K562 (cell line): ENCODE measurements at regions not wholly inside any gene's neighbourhood (a gene's known extent, or its start where the extent isn't known, plus 50 kb on each side); places are given as distances from the start of the nearest gene placed in this dataset.
A peak's percentile ranks its signal among the peaks of the same experiment; 100 is the strongest.

Source experiments
- ATAC-seq: fragments of 200-7000 bp; cut with Tn5 transposase; 3 replicates; pipeline ENCODE4 v1.9.1; 2020; ENCODE audit warnings: moderate library complexity
- BruUV-seq: library from RNA; stranded (reverse); fragments of 400-500 nt; replicated peaks from 2 replicates; lab custom pipeline; 2021; lab: Mats Ljungman, UMichigan
- CTCF ChIA-PET: fragments of 300-600 bp; formaldehyde crosslinking; extraction: SDS; loops from one replicate; lab custom pipeline; 2021; ENCODE audit warnings: low intra/inter-chr PET ratio; lab: Yijun Ruan, JAX
- POLR2A ChIA-PET: fragments of 300-600, 350-650 bp; sonication (Branson Sonifier 250); formaldehyde crosslinking; extraction: SDS; loops from one replicate; lab custom pipeline; 2021; ENCODE audit warnings: antibody characterized with exemption, inconsistent platforms; lab: Yijun Ruan, JAX
- DNase-seq, 4 experiments: peaks; one replicate each; pipeline versions ENCODE4 v3.0.0 to v3.0.0-alpha.2; 2011 to 2018; ENCODE audit warnings: low spot score in 3 of 4, mixed read lengths in 3 of 4; ENCODE audit errors: extremely low read depth in 1 of 4
- FAIRE-seq: peaks from 2 replicates; lab custom pipeline; 2011; peaks lifted over from hg19 to GRCh38; lab: Jason Lieb, UNC
- H2AFZ ChIP-seq: 2 replicates; pipeline ENCODE4 v1.6.0; 2011; ENCODE audit warnings: low read depth, low read length, control low read depth, inconsistent platforms
- H3K27ac ChIP-seq: fragments of 200-600 bp; 3 replicates; pipeline ENCODE4 v1.8.0; 2011; ENCODE audit warnings: low read depth, mild to moderate bottlenecking, control low read depth, inconsistent platforms, low read length, moderate library complexity, mixed read lengths; ENCODE audit errors: extremely low read depth
- H3K27me3 ChIP-seq, 2 experiments: fragments of 300-600 bp in 1 of 2; 2 replicates in 1 of 2; 3 replicates in 1 of 2; pipeline versions ENCODE4 v1.6.0 to v1.8.0; 2011; ENCODE audit warnings: inconsistent platforms in 2 of 2, low read length in 2 of 2, mild to moderate bottlenecking in 1 of 2, mixed read lengths in 1 of 2, moderate library complexity in 1 of 2; ENCODE audit not compliant: control insufficient read depth in 2 of 2, insufficient read depth in 2 of 2
- H3K36me3 ChIP-seq: fragments of 300-600 bp; 3 replicates; pipeline ENCODE4 v1.8.0; 2011; ENCODE audit warnings: mild to moderate bottlenecking, low read length, inconsistent platforms; ENCODE audit not compliant: control insufficient read depth, insufficient read depth
- H3K4me1 ChIP-seq, 2 experiments: fragments of 200-600 bp in 1 of 2; replicated peaks in 1 of 2; 2 replicates in 1 of 2; 3 replicates in 1 of 2; pipeline versions ENCODE4 v1.5.1 to v1.8.0; 2011; ENCODE audit warnings: inconsistent platforms in 2 of 2, low read length in 2 of 2, mild to moderate bottlenecking in 1 of 2, mixed read lengths in 1 of 2, moderate library complexity in 1 of 2; ENCODE audit not compliant: control insufficient read depth in 2 of 2, insufficient read depth in 2 of 2
- H3K4me2 ChIP-seq: 2 replicates; pipeline ENCODE4 v1.6.1; 2011; ENCODE audit warnings: low read length, control low read depth, inconsistent platforms, mixed read lengths; ENCODE audit not compliant: insufficient read depth
- H3K4me3 ChIP-seq: fragments of 200-600 bp; sonication (generic), shearing (Covaris generic); 2 replicates; pipeline ENCODE4 v1.5.1; 2016; ENCODE audit warnings: control low read depth, inconsistent platforms
- H3K79me2 ChIP-seq: fragments of 200-600 bp; 3 replicates; pipeline ENCODE4 v1.8.0; 2011; ENCODE audit warnings: low read length, inconsistent platforms; ENCODE audit not compliant: control insufficient read depth, insufficient read depth
- H3K9ac ChIP-seq, 2 experiments: 2 replicates each; pipeline versions ENCODE4 v1.6.0 to v1.6.1; 2011; ENCODE audit warnings: low read depth in 2 of 2, low read length in 2 of 2, control low read depth in 1 of 2, inconsistent platforms in 1 of 2, mild to moderate bottlenecking in 1 of 2, mixed read lengths in 1 of 2; ENCODE audit not compliant: insufficient read depth in 1 of 2
- H3K9me1 ChIP-seq: one replicate; pipeline ENCODE4 v1.6.0; 2011; ENCODE audit warnings: inconsistent platforms, mild to moderate bottlenecking, low read length, moderate library complexity; ENCODE audit not compliant: control insufficient read depth, insufficient read depth
- H3K9me3 ChIP-seq: replicated peaks from 2 replicates; pipeline ENCODE4 v1.5.1; 2011; ENCODE audit warnings: low read depth, low read length, inconsistent platforms; ENCODE audit not compliant: control insufficient read depth, insufficient read depth
- H4K20me1 ChIP-seq: replicated peaks from 2 replicates; pipeline ENCODE4 v1.6.1; 2011; ENCODE audit warnings: low read length, inconsistent platforms, mixed read lengths; ENCODE audit not compliant: control insufficient read depth, insufficient read depth
- ETS2 ChIP-seq: IDR thresholded peaks from 2 replicates; pipeline ENCODE4 v1.6.1; 2016; ENCODE audit warnings: borderline replicate concordance, missing genetic modification characterization, mild to moderate bottlenecking, moderate library complexity, missing compliant biosample characterization; ENCODE audit not compliant: poor library complexity, severe bottlenecking
- FOXP1 ChIP-seq: sonication (generic); formaldehyde crosslinking; IDR thresholded peaks from 2 replicates; pipeline ENCODE4 v1.8.0; 2022; ENCODE audit warnings: mild to moderate bottlenecking, missing genetic modification reagents
- RBM25 ChIP-seq: fragments of 200-400 bp; formaldehyde crosslinking; IDR thresholded peaks from 2 replicates; pipeline ENCODE4 v1.6.1; 2018; ENCODE audit warnings: low read length, low read depth, moderate library complexity; ENCODE audit not compliant: severe bottlenecking
- WGBS: fragments of 100-300 bp; shearing (Covaris generic); methylation state at CpG from one replicate; pipeline ENCODE4 v1.1.6; 2016; ENCODE audit warnings: low coverage, mixed read lengths; ENCODE audit not compliant: insufficient coverage; ENCODE audit errors: missing lambda C conversion rate; 5-methylcytosine and 5-hydroxymethylcytosine counted together
- in situ Hi-C: fragments of 300-500 bp; cut with MboI; formaldehyde crosslinking; loops from 4 replicates; pipeline ENCODE4 v1.15.0; 2018; ENCODE audit warnings: inconsistent platforms, mixed read lengths
- intact Hi-C: fragments of 100-400 bp; cut with micrococcal nuclease; formaldehyde crosslinking; loops from 2 replicates; pipeline ENCODE4 v1.14.2; 2022
- TF ChIP-seq, protein P1 (sequence below): fragments of 450-650 bp; formaldehyde crosslinking; IDR thresholded peaks from 2 replicates; pipeline ENCODE4 v1.4.0; 2020; ENCODE audit warnings: mild to moderate bottlenecking, mixed read lengths

DNA sequence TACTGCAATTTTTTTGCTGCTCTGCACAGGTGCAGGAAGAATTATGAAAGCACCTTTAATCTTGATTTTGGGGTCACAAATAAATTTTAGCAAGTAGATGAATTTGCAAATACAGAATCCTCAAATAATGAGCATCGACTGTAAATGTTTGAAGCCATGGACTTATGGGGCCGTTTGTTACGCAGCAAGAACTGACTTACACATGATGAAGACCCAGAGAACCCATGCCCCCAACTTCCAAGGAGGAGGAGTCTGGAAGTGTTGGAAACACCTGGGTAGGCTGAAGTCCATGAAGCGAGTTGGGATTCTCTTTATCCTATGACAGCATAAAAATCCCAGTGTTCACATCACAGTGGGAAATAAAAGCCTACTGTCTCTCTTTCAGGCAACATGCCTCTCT is 176.6 kb downstream of the RBFOX3 start:
- no peak overlapping the region for H3K4me3 ChIP-seq
- CTCF ChIA-PET: no interaction called here
- in situ Hi-C loops: no loop called here
- BruUV-seq: no TSS peak
- WGBS: 0% methylated on average over 4 of the region's 4 CpGs
- TF ChIP-seq RBM25 (peak; percentile 55), ETS2 (tag) (no peak)
- TF ChIP-seq, all 486 proteins: peak for 1
- no peak overlapping the region for H3K9ac ChIP-seq
- intact Hi-C loops: no loop called here
- H3K9me1 ChIP-seq: no peaks in the 10 kb centered on the region
- peaks cover 0 to 3% of the 10 kb centered on the region in 2 experiments; a peak in 1 of 5 replicates for H3K4me1 ChIP-seq
- H3K4me2 ChIP-seq: no peak overlapping the region
- FAIRE-seq: no peak
- H3K9me3 ChIP-seq: no peaks in the 10 kb centered on the region
- H3K27me3 ChIP-seq: peaks cover 14 to 74% of the 10 kb centered on the region in 2 experiments; a peak in 4 of 5 replicates
- H4K20me1 ChIP-seq: peaks cover 6% of the 10 kb centered on the region; the same call in 1 of the 2 replicates
- no peak for ATAC-seq
- no peaks in the 10 kb centered on the region for H3K79me2 ChIP-seq
- H2AFZ ChIP-seq: no peak overlapping the region
- no peak overlapping the region for H3K27ac ChIP-seq
- H3K36me3 ChIP-seq: no peaks in the 10 kb centered on the region
- POLR2A ChIA-PET: interaction anchor here (0.8 kb wide), 1 partner anchor 13 kb away, joined by 4 read pairs; no protein-coding TSS in a partner anchor
- DNase-seq: no peak

DNA sequence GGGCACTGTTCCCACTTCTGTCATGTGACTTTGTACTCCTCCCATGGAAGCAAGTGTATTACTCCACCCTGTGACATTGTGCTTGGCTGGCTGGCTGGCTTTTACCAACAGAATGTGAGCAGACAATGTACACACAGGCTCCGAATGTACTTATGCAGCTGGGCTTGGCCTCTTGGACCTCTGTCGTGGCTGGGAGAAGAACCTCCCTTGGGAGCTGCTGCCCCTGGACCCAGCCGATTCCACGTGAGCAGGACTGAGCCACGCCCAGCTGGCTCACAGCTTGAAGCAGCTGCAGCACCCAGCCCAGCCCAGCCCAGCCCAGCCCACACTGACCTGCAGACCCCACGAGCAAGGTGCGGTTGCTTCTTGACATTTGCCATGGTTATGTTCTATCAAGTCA is 177.5 kb downstream of the RBFOX3 start:
- Histone ChIP-seq H3K9me1 (no peaks in the 10 kb centered on the region), H3K27ac (no peak overlapping the region), H3K4me1 (peaks cover 0 to 3% of the 10 kb centered on the region in 2 experiments; a peak in 1 of 5 replicates), H2AFZ (no peak overlapping the region), H3K9me3 (no peaks in the 10 kb centered on the region), H3K9ac (no peak overlapping the region), H4K20me1 (peaks cover 8% of the 10 kb centered on the region), H3K79me2 (no peaks in the 10 kb centered on the region), H3K4me2 (no peak overlapping the region), H3K36me3 (no peaks in the 10 kb centered on the region), H3K4me3 (no peak overlapping the region), H3K27me3 (peaks cover 14 to 76% of the 10 kb centered on the region in 2 experiments; a peak in 4 of 5 replicates)
- 3% methylated on average over 7 of the region's 7 CpGs for WGBS
- CTCF ChIA-PET: no interaction called here
- FAIRE-seq: no peak
- TF ChIP-seq, protein P1, sequence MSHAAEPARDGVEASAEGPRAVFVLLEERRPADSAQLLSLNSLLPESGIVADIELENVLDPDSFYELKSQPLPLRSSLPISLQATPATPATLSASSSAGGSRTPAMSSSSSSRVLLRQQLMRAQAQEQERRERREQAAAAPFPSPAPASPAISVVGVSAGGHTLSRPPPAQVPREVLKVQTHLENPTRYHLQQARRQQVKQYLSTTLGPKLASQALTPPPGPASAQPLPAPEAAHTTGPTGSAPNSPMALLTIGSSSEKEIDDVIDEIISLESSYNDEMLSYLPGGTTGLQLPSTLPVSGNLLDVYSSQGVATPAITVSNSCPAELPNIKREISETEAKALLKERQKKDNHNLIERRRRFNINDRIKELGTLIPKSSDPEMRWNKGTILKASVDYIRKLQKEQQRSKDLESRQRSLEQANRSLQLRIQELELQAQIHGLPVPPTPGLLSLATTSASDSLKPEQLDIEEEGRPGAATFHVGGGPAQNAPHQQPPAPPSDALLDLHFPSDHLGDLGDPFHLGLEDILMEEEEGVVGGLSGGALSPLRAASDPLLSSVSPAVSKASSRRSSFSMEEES (CRISPR knock-in tag): peak; percentile 47; the same call in 1 of the 2 replicates
- TF ChIP-seq FOXP1 (CRISPR knock-in tag): no peak
- BruUV-seq: no TSS peak
- DNase-seq: no peak
- in situ Hi-C loops: no loop called here
- intact Hi-C loops: no loop called here
- POLR2A ChIA-PET: no interaction called here
- no peak for ATAC-seq
